Coronary artery (tissue), 2 donors: ENCODE measurements at regions not wholly inside any gene's neighbourhood (a gene's known extent, or its start where the extent isn't known, plus 50 kb on each side); places are given as distances from the start of the nearest gene placed in this dataset.

ENCODE experiments used
- DNase-seq: peaks from one replicate; pipeline ENCODE4 v3.0.0-alpha.2; 2017; ENCODE audit warnings: low spot score
- H3K27ac ChIP-seq, 2 donors: fragments of 200-600 bp; sonication (generic); one replicate each; pipeline ENCODE4 v1.5.1; 2016 to 2019
- H3K4me3 ChIP-seq: fragments of 200-600 bp; sonication (generic); 2 replicates; pipeline ENCODE4 v1.5.1; 2016; ENCODE audit warnings: mild to moderate bottlenecking, moderate library complexity
- TF ChIP-seq, protein P1 (sequence below): fragments of 200-600 bp; sonication (generic); IDR thresholded peaks from one replicate; pipeline ENCODE4 v1.5.1; 2019; ENCODE audit warnings: antibody characterized with exemption

DNA sequence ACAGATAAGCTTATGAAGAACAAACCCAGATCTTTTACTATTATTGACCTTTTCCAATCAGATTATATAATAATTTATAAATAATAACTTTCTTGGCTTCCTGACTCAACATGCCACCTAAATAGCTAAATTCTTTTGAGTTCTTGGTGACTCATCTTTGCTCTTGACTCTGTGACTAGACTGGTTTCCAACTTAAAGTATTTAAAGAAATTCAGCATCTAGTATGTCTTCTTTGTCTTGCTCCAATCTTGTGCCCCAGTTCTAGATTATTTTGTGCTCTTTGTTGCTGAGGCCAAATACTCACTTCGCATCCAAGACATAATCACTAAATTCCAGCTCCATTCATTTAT lies 483.2 kb upstream of the TBL1XR1 start:
- no peak overlapping the region for H3K4me3 ChIP-seq
- DNase-seq, result no peak
- TF ChIP-seq, protein P1, sequence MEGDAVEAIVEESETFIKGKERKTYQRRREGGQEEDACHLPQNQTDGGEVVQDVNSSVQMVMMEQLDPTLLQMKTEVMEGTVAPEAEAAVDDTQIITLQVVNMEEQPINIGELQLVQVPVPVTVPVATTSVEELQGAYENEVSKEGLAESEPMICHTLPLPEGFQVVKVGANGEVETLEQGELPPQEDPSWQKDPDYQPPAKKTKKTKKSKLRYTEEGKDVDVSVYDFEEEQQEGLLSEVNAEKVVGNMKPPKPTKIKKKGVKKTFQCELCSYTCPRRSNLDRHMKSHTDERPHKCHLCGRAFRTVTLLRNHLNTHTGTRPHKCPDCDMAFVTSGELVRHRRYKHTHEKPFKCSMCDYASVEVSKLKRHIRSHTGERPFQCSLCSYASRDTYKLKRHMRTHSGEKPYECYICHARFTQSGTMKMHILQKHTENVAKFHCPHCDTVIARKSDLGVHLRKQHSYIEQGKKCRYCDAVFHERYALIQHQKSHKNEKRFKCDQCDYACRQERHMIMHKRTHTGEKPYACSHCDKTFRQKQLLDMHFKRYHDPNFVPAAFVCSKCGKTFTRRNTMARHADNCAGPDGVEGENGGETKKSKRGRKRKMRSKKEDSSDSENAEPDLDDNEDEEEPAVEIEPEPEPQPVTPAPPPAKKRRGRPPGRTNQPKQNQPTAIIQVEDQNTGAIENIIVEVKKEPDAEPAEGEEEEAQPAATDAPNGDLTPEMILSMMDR, result no peak
- no peak overlapping the region for H3K27ac ChIP-seq

DNA sequence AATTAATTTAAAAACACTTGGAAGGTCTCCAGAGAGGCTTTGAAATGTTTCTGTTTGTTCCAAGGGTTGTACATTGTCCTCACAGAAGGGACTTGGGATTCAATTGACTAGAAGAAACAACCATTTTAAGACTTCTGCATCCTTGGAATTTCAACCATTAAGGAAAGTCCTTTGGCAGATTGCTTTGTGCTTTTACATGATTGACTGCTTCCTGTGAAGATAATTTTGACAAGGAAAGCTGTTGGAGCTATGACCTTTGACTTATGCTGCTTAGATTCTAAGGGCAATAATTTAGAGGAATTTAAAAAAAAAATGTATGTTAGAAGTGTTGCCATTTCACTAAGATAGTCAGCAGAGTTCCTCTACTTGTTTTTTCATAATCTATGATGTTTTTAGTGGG lies 483.9 kb upstream of the TBL1XR1 start:
- Histone ChIP-seq H3K4me3 (no peak overlapping the region), H3K27ac (no peak overlapping the region)
- no peak for DNase-seq
- TF ChIP-seq, protein P1, result no peak

DNA sequence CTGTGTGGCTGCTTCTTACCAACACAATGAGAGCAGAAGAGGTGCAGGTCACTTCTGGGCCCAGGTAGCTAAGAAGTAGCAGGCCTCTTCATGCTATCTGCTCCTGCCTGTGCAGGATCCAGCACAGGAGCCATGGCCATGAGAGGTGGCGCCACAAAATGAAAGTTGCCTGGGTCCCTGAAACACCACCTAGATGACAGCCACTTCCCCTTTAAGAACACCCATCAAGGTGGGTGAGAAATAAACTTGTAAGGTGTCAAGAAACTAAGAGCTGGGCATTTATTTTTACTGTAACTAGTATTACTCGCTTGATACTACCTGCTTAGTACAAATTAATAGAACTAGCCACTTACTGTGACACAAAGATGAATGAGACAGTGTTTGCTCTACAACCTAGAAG lies 484.6 kb upstream of the TBL1XR1 start:
- H3K27ac ChIP-seq, result no peak overlapping the region
- TF ChIP-seq, protein P1, result no peak

DNA sequence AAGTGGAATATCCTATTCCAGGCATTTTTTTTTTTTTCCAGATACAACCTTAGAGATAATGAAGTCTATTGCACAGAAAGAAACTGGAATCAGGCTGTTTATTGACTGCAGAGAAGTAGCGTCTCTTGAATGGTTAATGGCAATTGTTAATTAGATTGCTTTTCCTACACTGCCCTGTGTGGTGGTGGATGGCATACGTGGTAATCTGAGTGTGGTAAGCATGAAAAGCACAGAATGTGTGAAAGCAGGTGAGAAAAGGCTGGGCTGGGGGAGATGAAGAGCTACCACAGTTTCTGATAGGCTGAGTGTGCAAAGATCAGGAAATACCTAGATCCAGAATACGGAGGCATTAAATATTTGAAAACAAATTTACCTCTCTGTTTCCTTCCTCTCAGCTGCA lies 486.3 kb upstream of the TBL1XR1 start:
- no peak for DNase-seq
- Histone ChIP-seq H3K27ac (no peak overlapping the region), H3K4me3 (no peak overlapping the region)
- TF ChIP-seq, protein P1, result no peak

More for the DNA sequence above, 484.6 kb upstream of the TBL1XR1 start:
- H3K4me3 ChIP-seq, result no peak overlapping the region
- DNase-seq, result no peak

DNA sequence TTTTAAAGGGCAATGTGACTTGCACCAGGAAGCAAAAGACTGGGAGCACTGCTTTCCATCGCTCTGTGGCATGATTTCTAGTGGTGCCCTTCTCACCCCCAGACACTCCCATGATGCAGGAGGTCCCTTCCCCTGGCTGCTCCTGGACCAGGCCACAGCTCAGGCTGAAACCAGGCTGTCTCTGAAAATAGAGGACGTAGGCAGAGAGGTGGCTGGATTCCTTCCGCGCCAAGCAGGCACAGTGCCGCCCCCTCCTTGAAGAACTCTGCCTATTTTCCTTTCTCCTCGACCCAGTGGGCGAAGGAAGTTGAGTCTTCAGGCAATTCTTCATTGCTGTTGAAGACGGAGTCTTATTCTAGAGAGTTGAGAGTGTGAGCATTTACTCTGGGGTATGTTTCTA lies 489.4 kb upstream of the TBL1XR1 start:
- TF ChIP-seq, protein P1, result no peak
- no peak overlapping the region for H3K4me3 ChIP-seq
- no peak overlapping the region for H3K27ac ChIP-seq
- DNase-seq, result no peak

DNA sequence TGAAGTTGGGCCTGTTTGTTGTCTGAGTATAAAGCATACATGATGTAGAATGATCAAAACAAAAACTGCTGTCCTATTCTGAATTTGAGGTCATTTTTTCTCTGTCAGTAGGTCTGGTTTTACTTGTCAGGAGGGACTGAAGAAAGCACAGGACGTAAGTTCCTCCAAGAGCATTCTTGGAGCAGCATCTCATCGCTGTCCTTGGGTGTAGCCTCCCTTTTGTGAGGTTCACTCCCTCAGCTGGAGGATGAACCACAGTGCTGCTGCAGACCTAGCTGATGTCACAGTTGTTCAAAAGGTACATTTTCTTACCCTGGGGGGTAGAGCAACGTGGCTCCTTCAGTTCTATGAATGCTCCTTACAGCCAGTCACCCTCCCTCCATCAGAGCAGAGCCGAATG lies 490.0 kb upstream of the TBL1XR1 start:
- TF ChIP-seq, protein P1, result no peak
- no peak for DNase-seq
- no peak overlapping the region for H3K27ac ChIP-seq

DNA sequence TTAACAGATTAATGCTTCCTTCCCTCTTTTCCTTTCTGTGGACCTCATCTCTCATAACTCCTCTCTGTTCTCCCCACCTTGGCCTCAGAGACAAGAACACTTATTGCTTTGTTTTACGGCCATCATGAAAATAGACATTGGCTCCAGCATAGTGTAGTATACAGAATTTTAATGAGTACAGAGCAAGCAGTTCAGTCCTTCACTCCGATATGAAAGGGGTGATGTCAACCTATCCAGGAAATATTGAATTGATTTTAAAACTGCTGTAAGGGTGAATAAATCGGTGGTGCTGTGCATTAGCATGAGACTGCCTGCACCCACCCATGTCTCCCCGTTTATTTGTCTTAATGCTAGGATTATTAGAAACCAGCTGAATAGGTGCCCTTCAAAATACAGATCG lies 490.9 kb upstream of the TBL1XR1 start:
- no peak for DNase-seq
- Histone ChIP-seq H3K4me3 (no peak overlapping the region), H3K27ac (no peak overlapping the region)
- TF ChIP-seq, protein P1, result no peak

More for the DNA sequence above, 490.0 kb upstream of the TBL1XR1 start:
- H3K4me3 ChIP-seq, result no peak overlapping the region
